ENCODE measurements at regions not wholly inside any gene's neighbourhood (a gene's known extent, or its start where the extent isn't known, plus 50 kb on each side); places are given as distances from the start of the nearest gene placed in this dataset.
"Not testable (repeated sequence)": the region's sequence is repeated elsewhere in the genome, so short reads cannot be mapped to it uniquely, and the experiment has no call there.

- DNase-seq (ENCODE audit: low spot score) = no peak
These were observed 133.4 kb downstream of the SLC25A46 start for GRCh38 chr5:110872200-110872599.

DNA sequence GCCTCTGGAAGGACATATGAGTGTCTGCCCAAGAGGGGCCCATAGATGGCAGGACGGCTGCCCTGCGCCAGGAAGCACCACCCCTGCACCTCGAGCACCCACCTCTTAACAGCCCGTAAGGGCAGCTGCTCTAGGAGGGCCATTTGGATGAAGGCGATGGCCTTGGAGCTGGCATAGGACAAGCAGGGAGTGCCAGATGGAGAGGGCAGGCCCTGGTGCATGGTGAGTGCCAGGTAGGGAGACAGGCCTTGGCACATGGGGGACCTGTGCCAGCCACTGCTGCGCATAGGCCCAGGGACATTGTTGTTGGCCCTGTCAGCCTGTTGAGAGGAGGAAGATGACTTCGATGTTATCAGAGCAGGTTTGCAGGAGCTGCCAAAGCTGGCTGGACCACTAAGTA, 134.2 kb downstream of the SLC25A46 start:
- no peak for DNase-seq (ENCODE audit: low spot score)

- no peak for DNase-seq (ENCODE audit: low spot score)
These were observed 135.1 kb downstream of the SLC25A46 start for GRCh38 chr5:110873773-110874437.

- DNase-seq (ENCODE audit: low spot score) = not testable (repeated sequence)
These were observed 136.3 kb downstream of the SLC25A46 start for GRCh38 chr5:110875115-110875514.

GRCh38 chr5:110878115-110878514, 139.3 kb downstream of the SLC25A46 start:
- no peak for DNase-seq (ENCODE audit: low spot score)

DNA sequence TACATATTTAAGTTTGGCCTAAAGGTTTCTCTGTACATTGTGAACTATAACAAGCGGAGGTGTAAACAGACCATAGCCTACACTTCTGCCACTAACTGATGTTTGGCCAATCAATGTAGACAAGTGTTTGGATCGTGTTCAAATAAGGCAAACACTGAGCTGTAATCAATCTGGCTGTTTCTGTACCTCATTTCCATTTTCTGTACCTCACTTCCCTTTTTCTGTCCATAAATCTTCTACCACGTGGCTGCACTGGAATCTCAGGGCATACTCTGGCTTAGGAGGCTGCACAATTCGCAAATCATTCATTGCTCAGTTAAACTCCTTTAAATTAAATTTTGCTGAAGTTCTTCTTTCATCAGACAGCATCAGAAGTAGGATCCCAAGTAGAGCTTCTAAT, 140.9 kb downstream of the SLC25A46 start:
- no peak for DNase-seq (ENCODE audit: low spot score)

DNA sequence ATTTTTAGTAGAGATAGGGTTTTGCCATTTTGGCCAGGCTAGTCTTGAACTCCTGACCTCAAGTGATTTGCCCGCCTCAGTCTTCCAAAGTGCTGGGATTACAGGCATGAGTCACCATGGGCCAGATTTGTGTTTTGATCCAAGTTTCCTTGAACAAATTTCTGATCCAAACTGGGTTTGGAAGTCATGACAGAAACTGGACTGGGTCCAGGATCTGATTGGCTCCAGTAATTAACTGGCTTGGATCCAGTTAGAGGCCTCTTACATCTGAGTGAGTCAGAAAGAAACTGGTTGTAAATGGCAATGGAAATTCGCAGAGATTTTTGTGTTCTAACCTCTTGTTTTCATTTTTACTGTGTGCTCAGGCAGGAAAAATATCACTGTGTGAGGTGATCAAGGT, 141.6 kb downstream of the SLC25A46 start:
- DNase-seq (ENCODE audit: low spot score) = no peak

GRCh38 chr5:110884005-110884404, 145.2 kb downstream of the SLC25A46 start:
- no peak for DNase-seq (ENCODE audit: low spot score)

DNA sequence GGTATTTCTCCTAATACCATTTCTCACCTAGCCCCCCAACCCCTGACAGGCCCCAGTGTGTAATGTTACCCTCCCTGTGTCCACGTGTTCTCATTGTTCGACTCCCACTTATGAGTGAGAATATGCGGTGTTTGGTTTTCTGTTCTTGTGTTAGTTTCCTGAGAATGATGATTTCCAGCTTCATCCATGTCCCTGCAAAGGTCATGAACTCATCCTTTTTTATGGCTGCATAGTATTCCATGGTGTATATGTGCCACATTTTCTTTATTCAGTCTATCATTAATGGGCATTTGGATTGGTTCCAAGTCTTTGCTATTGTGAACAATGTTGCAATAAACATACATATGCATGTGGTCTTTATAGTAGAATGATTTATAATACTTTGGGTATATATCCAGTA, 148.4 kb downstream of the SLC25A46 start:
- DNase-seq (ENCODE audit: low spot score) = not testable (repeated sequence)

DNA sequence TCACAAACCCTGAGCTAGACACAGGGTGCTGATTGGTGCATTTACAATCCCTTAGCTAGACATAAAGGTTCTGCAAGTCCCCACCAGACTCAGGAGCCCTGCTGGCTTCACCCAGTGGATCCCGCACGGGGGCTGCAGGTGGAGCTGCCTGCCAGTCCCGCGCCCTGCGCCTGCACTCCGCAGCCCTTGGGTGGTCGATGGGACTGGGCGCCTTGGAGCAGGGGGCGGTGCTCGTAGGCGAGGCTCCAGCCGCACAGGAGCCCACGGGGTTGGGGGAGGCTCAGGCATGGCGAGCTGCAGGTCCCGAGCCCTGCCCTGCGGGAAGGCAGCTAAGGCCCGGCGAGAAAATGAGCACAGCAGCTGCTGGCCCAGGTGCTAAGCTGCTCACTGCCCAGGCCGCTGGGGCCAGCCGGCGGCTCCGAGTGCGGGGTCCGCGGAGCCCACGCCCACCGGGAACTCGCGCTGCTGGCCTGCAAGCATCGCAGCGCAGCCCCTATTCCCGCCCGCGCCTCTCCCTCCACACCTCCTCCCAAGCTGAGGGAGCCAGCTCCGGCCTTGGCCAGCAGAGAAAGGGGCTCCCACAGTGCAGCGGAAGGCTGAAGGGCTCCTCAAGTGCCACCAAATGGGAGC, 155.2 kb downstream of the SLC25A46 start:
- not testable (repeated sequence) for DNase-seq (ENCODE audit: low spot score)

- no peak for DNase-seq (ENCODE audit: low spot score)
These were observed 156.0 kb downstream of the SLC25A46 start for GRCh38 chr5:110894805-110895204.

DNA sequence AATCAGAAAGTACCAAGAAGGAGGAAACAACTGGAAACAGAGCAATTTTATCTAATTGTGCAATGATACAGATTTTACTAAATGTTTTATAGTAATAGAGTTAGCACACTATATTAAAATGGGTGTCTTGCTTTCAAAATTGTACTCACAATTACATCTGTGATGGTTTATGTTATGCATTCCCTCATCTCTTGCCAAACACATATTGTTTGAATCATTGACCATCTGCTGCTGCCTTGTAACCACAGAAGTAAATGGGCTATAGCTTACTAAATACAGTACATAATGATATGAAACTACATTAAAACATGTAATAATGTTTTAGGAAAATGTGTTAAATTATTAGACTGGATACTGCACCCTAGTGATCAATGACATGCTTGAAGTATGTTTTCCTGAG, 158.1 kb downstream of the SLC25A46 start:
- no peak for DNase-seq (ENCODE audit: low spot score)

DNA sequence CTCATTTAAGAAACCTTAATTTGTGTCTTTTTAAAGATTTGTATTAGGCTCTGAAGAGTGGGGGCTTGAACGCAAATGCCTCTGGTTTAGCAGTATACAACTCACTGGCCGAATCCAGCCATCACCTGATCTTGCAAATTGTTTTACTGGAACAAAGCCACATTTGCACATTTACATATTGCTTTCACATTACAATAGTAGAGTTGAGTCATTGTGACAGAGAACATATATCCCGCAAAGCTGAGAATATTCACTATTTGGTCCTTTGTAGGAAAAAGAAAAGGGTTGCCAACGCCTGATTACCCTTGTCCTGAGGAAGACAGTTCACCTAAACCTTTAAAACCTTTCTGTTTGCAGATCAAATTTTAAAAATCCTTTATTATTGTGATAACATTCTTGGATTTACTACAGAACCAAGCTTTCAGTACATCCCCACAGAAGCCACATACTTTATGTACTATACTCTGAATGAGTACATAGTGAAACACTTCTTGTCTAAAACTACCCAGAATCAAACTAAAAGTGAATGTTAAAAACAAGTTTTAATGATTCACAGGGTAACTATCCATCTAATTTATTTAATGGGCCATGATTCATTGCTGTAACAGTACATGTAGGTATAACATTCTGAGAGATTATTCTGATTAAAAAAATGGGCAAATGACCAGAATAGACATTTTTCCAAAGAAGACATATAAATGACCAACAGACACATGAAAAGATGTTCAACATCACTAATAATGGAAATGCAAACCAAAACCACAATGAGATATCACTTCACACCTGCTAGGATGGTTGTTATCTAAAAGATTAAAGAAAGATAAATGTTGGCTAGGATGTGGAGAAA, 161.0 kb downstream of the SLC25A46 start:
- peak; percentile 30 for DNase-seq (ENCODE audit: low spot score)

GRCh38 chr5:110900829-110901228, 162.0 kb downstream of the SLC25A46 start:
- DNase-seq (ENCODE audit: low spot score) = peak; percentile 6

DNA sequence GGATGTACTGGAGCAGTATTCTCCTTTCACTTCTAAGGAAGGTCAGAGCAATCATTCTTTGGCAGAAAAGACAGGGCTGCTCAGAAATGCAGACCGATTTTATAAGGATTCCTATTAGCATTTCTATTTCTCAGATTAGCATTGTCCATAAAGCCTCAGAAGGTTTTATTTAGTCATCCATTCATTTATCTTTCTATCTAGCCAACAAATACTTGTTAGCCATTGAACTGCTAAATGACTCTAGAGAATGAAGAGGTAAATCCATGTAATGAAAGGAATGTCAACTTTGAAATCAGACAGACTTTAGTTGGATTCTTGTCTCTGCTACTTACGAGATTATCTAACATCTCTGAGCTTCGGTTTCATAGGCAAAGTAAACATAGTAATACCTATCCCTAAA, 165.2 kb downstream of the SLC25A46 start:
- no peak for DNase-seq (ENCODE audit: low spot score)

DNA sequence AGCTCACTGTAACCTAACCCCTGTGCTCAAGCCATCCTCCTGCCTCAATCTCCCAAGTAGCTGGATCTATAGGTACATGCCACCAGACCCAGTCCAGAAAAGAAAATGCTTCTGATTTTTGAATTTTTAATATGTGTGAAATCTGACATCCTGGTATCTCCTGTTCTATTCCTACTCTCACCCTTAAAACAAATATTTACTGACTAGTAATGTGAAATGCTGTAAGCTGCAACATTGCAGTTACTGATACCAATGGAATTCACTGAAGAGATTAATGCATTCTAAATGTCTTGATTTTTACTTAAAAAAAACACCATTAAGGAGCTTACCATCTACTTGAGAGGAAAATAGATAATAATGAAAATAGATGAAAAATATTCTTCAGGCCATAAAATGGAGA, 162.7 kb upstream of the TSLP start:
- DNase-seq (ENCODE audit: low spot score) = no peak

DNA sequence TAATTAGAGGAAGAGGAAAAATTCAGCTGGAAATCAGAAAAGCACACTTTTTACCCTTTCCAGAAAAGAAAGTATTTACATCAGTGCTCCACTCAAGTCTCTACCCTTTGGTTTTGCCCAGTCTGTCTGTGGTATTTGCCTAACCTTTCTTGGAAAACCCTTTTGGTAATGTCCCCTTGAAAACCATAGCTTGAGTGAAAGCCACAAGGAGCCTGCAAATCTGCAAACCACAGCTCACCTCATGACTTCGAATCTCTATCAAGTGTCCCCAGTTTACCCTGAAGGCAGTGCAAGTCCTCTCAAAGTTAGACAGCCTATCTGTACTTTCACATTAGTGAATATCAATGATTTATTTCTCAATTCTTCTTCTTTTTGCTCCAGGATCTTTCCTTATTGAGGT, 162.1 kb upstream of the TSLP start:
- DNase-seq (ENCODE audit: low spot score) = no peak

DNA sequence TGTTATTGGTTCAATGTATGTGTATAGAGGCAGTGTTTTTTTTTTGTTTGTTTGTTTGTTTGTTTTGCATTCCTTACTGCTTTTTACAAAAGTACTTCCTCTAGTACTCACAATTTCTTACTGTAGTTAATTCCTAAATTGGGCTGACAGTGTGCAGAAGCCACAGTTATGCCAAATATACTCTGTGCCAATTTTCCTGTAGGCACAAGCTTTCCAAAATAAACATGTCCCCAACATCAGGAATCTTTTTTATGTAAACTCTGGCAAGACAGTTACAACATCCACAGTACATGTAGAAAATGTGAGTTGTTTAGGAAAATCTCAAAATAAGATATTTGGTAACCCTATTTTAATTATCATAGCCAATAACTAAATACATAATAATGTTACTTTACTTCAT, 161.6 kb upstream of the TSLP start:
- no peak for DNase-seq (ENCODE audit: low spot score)

- no peak for DNase-seq (ENCODE audit: low spot score)
These were observed 158.3 kb upstream of the TSLP start for GRCh38 chr5:110913221-110913620.

DNA sequence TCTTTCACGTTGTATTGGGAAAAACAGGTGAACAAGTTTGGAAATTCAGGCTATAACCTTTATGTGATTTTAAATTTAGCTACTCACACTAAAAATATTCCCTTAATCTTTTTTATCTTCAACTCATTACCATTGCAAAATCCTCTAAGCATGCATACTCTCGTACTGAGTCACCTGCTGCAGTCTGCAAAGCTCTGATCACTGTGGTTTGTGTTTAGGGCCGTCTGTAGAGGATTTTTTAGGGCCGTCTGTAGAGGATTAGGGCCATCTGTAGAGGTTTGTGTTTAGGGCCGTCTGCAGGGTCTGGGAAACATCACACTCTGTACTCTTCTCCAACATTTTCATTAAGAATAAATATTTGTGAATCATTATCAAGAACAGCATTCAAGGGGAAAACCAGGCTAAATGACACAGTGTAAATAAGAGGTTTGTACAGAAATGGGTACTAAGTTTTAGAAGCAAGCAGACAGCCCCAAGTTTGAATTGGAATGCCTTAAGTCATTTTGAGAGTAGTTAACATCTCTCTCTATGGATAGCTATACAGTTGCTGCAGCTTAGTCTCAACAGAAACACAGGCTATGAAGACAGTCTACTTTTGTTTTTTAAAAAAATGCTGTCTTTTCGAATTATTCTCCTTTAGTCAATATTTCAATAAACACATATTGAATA, 155.0 kb upstream of the TSLP start:
- DNase-seq (ENCODE audit: low spot score) = no peak

- no peak for DNase-seq (ENCODE audit: low spot score)
These were observed 154.2 kb upstream of the TSLP start for GRCh38 chr5:110917161-110917875.

DNA sequence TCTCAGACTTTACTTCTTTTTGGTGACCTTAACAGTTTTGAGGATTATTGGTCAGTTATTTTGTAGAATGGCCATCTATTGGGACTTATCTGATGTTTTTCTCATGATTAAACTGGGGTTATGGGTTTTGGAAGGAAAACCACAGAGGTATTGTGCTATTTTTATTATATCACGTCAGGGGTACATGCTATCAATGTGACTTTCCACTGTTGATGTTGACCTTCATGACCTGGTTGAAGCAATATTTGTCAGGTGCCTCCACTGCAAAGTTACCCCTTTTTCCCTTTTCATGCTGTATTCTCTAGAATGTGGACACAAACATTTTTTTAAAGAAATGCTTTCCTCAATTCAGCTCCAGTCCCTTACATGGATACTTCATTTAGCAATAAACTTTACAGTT, 152.8 kb upstream of the TSLP start:
- DNase-seq (ENCODE audit: low spot score) = no peak

All from activated CD4-positive, alpha-beta T cell treated with anti-CD3 and anti-CD28 coated beads, Interleukin-2, Interleukin-4, amounts not matched to agents 100 ng/mL and 50 ng/mL, durations not matched to agents 16 hours and 8 hours (primary cell).